ENCODE measurements at regions not wholly inside any gene's neighbourhood (a gene's known extent, or its start where the extent isn't known, plus 50 kb on each side); places are given as distances from the start of the nearest gene placed in this dataset.

- in situ Hi-C loops (cut with MboI; ENCODE audit: low sequenced_read_pairs) = no loop called here
Observed at GRCh38 chr6:141029908-141030307, 1102.8 kb upstream of the GJE1 start.

DNA sequence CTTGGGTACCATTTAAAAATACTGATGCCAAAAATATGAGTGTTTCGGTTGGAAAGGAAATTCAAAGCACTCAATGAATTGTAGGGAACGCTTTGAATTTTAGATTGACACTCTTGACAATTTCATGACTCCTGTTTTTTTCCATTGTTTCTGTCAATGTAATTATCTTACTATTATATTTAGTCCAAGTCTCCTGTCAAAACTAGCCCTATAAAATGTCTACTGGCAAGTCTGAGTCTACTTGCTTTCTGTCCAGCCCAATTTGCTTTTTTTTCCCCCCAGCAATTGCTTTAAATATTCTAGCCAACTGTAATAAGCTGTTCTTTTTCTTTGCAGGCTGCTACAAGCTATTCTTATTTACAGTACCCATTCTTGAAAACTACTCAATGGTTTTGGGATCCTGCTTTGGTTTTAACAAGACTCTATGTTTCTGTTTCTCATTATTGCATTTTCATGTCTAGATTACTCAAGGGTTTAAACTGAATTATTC lies 1103.9 kb upstream of the GJE1 start:
- in situ Hi-C loops (cut with MboI; ENCODE audit: low sequenced_read_pairs) = no loop called here

DNA sequence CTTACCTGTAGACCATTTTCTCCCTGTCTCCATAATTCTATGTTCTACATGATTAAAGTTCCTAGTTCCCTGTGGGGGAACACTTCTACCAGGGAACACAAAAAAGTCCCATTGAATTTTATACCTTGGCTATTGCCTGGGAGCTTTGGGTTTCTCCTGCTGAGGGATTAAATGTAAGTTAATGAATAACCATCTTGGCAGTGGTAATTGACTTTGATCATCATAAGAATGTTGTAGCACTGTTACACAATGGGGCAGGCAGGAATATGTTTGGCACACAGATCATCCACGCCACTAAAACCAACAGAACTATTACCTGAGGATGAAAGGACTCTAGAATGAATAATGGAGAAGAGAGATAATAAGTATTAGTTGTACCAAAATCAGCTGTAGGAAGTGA lies 1106.2 kb upstream of the GJE1 start:
- in situ Hi-C loops (cut with MboI; ENCODE audit: low sequenced_read_pairs) = no loop called here

DNA sequence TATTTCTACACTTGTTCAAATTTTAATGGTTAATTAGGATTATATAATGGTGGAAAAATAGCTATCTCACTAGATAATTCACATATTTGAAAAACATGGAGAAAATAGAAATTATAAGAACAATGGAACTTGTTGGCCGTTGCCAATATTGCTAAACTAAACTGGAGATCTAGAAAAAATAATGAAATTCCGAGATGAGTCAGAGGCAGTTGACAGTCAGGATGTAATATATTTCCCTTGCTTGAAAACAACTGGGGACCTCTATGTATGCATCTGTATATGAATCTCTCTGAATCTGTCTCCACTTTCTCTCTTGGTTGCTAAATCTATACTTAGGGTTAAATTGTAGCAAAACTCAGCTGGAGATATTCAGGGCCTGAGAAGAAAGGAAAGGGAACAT lies 1108.2 kb upstream of the GJE1 start:
- in situ Hi-C loops (cut with MboI; ENCODE audit: low sequenced_read_pairs) = no loop called here

DNA sequence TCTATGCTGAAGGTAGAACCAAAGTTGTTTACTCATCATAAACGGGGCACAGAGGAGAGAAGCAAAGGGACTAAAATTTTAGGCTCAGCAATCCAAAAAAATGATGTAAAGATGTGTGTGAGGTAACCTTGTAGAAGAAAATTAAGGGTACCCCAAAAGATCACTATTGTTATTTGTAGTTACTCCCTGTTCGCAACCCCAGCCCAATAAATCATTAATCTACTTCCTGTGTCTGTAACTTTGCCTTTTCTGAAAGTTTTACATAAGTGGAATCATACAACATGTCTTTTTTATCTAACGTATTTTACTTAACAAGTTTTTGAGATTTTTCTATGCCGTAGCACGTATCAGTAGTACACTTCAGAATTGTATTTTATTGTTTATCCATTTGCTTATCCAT lies 1114.8 kb upstream of the GJE1 start:
- in situ Hi-C loops (cut with MboI; ENCODE audit: low sequenced_read_pairs) = no loop called here

DNA sequence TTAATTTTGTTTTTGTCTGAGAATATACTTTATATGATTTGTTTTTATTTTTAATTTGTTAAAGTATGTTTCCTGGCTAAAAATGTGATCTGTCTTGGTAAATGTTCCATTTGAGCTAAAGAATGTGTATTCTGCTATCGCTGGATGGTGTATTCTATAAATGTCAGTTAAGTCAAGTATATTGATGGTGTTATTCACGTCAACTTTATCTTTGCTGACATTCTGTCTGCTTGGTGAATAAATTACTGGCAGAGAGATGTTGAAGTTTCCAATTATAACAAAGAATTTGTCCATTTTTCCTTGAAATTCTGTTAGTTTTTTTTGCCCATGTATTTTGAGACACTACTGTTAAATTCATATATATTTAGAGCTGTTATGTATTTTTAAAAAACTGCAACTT lies 1131.8 kb upstream of the GJE1 start:
- in situ Hi-C loops (cut with MboI; ENCODE audit: low sequenced_read_pairs) = no loop called here

DNA sequence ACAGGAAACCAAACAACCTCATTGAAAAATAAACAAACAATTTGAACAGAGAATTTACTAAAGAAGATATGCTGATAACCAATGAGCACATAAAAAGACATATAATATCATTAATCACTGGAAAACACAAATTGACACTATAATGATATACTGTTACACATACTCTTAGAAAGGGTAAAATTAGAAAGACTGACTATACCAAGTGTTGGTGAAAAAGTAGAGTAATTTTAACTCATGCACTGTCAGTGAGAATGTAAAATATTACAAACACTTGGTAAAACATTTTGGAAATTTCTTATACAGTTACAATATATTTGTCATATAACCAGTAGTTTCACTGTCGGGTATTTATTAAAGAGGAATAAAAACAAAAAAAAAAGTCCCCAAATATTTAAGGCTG lies 1139.2 kb upstream of the GJE1 start:
- in situ Hi-C loops (cut with MboI; ENCODE audit: low sequenced_read_pairs) = no loop called here

- in situ Hi-C loops (cut with MboI; ENCODE audit: low sequenced_read_pairs) = no loop called here
Observed at GRCh38 chr6:140992678-140993077, 1140.0 kb upstream of the GJE1 start.

DNA sequence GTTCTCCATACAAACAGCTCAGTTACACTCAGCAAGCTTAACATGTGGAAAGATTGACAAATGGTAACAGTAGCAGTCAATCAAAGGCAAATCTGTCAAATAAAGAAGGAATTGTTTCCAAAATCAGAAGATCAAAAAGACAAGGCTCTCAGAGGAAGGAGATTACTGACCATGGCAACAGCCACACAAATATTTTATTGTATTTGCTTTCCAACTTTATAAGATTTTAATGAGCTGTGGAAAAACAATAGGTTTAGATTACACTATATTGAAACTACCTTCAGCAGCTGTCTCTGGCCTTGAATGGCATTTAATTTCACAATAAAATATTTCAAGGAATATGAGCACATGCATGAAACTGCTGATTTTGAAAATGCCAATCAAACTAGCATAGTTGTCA lies 1143.9 kb upstream of the GJE1 start:
- in situ Hi-C loops (cut with MboI; ENCODE audit: low sequenced_read_pairs) = no loop called here

DNA sequence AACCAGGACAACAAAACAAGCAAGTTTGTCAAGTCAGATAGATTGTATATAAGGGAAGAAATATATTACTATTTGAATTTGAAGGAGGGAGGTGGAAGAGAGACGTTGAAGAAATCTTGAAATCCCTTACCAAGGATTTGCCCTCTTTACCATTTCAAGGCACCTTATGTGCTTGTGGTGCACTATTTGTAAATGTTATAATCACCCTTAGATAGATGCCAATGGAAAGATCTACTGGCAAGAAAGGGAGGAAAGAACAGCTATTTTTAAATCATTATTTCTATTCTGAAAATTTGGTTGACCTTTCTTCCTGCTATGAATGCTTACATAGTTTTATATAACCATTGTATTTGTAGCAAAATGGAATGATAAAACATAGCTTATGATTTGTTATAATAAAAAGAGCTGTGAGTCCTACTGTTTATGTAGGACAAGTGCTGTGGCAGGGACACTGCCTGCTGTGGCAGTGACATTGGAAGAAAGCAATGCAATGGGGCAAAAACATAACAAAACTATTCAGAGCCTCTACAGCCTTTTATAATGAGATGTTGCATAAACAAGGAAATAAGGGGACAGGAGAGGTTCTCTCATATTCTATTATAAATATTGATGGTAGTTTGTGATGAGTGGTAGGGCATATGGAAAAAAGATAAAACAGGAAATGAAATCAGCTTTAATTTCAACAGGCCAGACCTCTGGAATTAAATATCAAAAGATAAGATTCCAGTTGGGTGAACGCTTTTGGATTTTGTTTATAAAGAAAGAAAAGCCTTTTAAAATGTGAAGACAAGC lies 1145.2 kb upstream of the GJE1 start:
- in situ Hi-C loops (cut with MboI; ENCODE audit: low sequenced_read_pairs) = no loop called here

DNA sequence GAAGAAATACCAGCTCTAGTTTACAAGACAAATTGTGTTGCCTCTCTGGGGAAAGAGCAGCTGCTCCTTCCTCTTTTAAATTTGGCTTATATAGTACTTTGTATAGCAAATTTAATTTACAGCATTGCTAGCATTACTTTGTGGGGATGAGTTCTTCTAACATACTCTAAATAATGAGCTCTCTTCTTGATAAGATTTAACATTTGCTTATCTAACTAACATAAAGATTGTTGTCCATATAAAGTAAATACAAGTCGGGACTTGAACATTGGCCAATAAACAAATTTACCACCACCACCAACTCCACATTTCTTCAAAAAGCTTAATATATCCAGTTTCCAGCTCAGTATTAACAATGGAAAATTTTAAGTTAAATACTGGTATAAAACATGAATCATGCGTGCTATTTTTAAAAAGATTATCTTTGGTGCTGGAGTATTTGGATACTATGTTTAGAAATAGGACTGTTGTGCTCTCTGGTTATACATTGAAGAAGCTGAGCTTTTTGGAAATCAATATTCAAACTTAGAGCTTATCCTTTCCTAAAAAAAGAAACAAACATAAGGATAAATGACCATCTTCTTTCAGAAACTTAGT lies 1146.9 kb upstream of the GJE1 start:
- in situ Hi-C loops (cut with MboI; ENCODE audit: low sequenced_read_pairs) = no loop called here

DNA sequence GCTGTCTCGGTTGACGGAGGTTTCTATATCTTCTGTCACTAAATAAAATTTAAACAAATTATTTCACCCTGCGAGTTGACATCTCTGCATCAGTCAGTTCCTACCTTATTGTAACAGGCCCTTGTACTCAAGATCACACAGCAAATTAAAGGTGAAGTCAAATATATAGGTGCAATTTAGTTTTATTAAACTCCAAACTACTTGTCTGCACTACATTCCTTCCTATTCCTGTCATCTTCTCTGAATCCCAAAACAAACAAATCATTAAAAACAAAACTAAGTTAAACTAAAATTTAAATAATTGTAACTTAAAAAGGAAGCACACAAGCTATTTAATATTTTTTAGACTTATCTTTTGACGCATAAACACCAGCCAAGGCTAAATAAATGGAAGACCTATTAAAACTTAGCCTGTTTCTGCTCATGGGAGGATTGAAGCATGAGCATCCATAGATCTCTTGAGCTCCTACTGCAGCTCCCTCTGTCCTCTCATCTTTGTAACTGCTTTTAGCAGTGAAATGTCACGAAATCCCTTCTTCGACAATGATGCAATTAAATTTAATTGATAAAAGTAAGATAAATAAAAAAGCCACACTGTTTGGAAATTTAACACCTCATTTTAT lies 1152.3 kb upstream of the GJE1 start:
- in situ Hi-C loops (cut with MboI; ENCODE audit: low sequenced_read_pairs) = no loop called here

- in situ Hi-C loops (cut with MboI; ENCODE audit: low sequenced_read_pairs) = no loop called here
Observed at GRCh38 chr6:140979642-140980091, 1153.1 kb upstream of the GJE1 start.

DNA sequence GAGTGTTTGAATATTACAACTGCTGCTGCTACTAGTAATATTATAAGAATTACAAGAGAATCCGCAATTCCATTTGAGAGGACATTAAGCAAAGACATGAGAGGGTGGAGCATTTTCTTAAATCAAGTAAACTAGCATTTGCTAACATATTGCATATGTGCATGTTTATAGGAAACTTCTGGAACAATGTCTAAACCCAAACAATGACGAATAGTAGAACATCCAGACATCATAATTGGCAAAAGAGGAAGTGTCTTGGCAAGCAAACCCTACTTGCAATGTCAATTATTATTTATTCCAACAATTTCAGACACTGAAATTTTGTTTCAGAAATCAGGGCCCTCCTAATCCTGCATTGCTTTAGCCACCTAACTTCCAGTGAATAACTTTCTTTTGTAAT lies 1155.3 kb upstream of the GJE1 start:
- in situ Hi-C loops (cut with MboI; ENCODE audit: low sequenced_read_pairs) = no loop called here

GRCh38 chr6:140976806-140977205 lies 1155.9 kb upstream of the GJE1 start:
- in situ Hi-C loops (cut with MboI; ENCODE audit: low sequenced_read_pairs) = no loop called here

- in situ Hi-C loops (cut with MboI; ENCODE audit: low sequenced_read_pairs) = no loop called here
Observed at GRCh38 chr6:140970485-140970884, 1162.2 kb upstream of the GJE1 start.

DNA sequence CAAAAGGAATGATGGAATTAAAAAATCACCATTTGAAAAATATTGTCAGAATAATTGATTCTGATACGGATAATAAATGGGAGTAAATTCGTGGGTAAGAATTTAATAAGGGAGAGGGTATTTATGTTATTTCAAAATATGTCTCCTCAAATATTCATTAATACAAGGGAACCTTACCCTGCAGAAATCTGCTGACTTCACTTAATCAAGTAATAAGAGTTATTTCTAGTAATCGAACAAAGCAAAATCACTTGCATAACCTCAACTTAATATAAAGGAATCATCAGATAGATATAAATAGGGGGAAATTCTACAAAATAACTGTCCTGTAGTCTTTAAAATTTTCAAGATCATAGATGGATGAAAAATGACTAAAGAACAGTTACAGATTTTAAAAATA lies 1164.7 kb upstream of the GJE1 start:
- in situ Hi-C loops (cut with MboI; ENCODE audit: low sequenced_read_pairs) = no loop called here

GRCh38 chr6:140966676-140967075 lies 1166.0 kb upstream of the GJE1 start:
- in situ Hi-C loops (cut with MboI; ENCODE audit: low sequenced_read_pairs) = no loop called here

DNA sequence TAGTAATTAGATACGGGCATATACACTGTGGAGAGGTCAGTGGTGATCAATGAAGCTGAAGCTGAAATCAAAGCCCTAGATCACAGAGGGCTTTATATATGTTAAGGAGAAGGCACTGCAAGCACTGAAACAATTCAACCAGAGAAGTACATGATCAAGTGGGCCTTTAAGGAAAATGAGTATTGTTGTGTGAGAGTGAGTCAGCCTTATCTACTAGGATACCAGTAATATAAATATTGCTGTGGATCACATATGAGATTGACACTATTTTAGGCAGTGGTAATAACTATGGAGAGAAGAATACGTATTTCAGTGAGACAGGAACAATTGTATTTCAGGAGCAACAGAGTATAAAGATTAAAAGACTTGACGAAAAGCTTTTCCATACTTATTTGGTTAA lies 1172.2 kb upstream of the GJE1 start:
- in situ Hi-C loops (cut with MboI; ENCODE audit: low sequenced_read_pairs) = no loop called here

GRCh38 chr6:140957386-140957785 lies 1175.3 kb upstream of the GJE1 start:
- in situ Hi-C loops (cut with MboI; ENCODE audit: low sequenced_read_pairs) = no loop called here

DNA sequence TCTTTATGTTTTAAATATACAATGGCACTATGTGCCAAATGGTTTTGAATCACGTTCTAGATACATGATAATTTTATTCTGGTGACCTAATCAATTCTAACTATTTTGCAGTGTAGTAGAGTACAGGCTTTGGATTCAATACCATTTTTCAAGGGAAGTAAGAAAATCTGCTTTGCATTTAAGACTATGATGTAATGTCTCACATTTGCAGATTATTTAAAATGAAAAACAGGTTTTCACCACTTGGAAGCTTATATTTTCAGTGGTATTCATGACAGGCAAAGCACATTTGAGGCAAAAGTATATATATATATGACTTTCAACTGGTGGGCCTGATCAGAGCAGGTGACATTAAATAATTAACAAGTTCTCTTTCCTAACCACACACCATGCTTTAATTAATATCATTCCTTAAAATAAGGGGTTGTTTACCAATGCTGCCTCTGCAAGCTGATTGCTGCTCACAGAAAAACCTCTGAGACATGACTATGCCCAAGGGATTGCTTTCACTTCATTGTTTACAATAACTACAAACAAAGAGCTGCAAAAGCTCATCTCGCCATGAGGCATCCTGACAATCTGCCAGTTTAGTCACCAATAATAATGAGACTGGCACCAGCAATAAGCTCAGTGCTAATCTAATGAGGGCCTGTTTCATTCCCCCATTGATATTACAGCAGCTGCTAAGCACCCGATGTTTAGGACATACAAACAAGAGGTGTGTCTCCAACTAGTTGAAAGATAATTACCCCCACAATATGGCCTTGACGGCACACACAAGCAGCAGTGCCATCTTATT lies 1176.0 kb upstream of the GJE1 start:
- in situ Hi-C loops (cut with MboI; ENCODE audit: low sequenced_read_pairs) = no loop called here

Measured in HL-60/S4 treated with retinoic acid at 250 ng/mL for 4 days and 3 days (cell line).